HG02870 (cell line): ENCODE measurements at regions not wholly inside any gene's neighbourhood (a gene's known extent, or its start where the extent isn't known, plus 50 kb on each side); places are given as distances from the start of the nearest gene placed in this dataset.
"Not testable (repeated sequence)": the region's sequence is repeated elsewhere in the genome, so short reads cannot be mapped to it uniquely, and the experiment has no call there.

Experiments
- ATAC-seq: cut with Tn5 transposase; IDR thresholded peaks from one replicate; pipeline ENCODE4 v1.9.1; 2021; ENCODE audit warnings: mild to moderate bottlenecking, moderate library complexity; ENCODE audit not compliant: unreplicated experiment

- ATAC-seq = no peak
Observed at GRCh38 chr11:29190313-29190712, 826.5 kb downstream of the KCNA4 start.

- no peak for ATAC-seq
Observed at GRCh38 chr11:29187215-29187614, 829.6 kb downstream of the KCNA4 start.

- no peak for ATAC-seq
Observed at GRCh38 chr11:29184939-29185890, 831.6 kb downstream of the KCNA4 start.

GRCh38 chr11:29183301-29183700 lies 833.5 kb downstream of the KCNA4 start:
- no peak for ATAC-seq

- no peak for ATAC-seq
Observed at GRCh38 chr11:29173660-29174062, 843.2 kb downstream of the KCNA4 start.

GRCh38 chr11:29171360-29171950 lies 845.4 kb downstream of the KCNA4 start:
- no peak for ATAC-seq

- ATAC-seq = no peak
Observed at GRCh38 chr11:29166306-29166705, 850.5 kb downstream of the KCNA4 start.

- no peak for ATAC-seq
Observed at GRCh38 chr11:29163231-29163630, 853.6 kb downstream of the KCNA4 start.

GRCh38 chr11:29162491-29162890 lies 854.3 kb downstream of the KCNA4 start:
- no peak for ATAC-seq

GRCh38 chr11:29161191-29161590 lies 855.6 kb downstream of the KCNA4 start:
- ATAC-seq = no peak

- peak; percentile 83 for ATAC-seq
Observed at GRCh38 chr11:29159552-29160465, 857.0 kb downstream of the KCNA4 start.

GRCh38 chr11:29153078-29153477 lies 863.8 kb downstream of the KCNA4 start:
- ATAC-seq = no peak

- ATAC-seq = not testable (repeated sequence)
Observed at GRCh38 chr11:29142573-29142972, 874.3 kb downstream of the KCNA4 start.

GRCh38 chr11:29135504-29135903 lies 881.3 kb downstream of the KCNA4 start:
- ATAC-seq = no peak

GRCh38 chr11:29131055-29131454 lies 885.8 kb downstream of the KCNA4 start:
- no peak for ATAC-seq

- no peak for ATAC-seq
Observed at GRCh38 chr11:29129844-29130243, 887.0 kb downstream of the KCNA4 start.

- no peak for ATAC-seq
Observed at GRCh38 chr11:29127461-29127860, 889.4 kb downstream of the KCNA4 start.

- no peak for ATAC-seq
Observed at GRCh38 chr11:29125606-29126005, 891.2 kb downstream of the KCNA4 start.

GRCh38 chr11:29124470-29124869 lies 892.4 kb downstream of the KCNA4 start:
- ATAC-seq = no peak

GRCh38 chr11:29119707-29120618 lies 896.9 kb downstream of the KCNA4 start:
- no peak for ATAC-seq
